Uterus (tissue), 2 donors: ENCODE measurements at regions not wholly inside any gene's neighbourhood (a gene's known extent, or its start where the extent isn't known, plus 50 kb on each side); places are given as distances from the start of the nearest gene placed in this dataset.

ENCODE experiments used
- CTCF ChIP-seq, 4 experiments: fragments of 200-600 bp in 2 of 4; fragments of 450-650 bp in 2 of 4; sonication (generic) in 2 of 4; IDR thresholded peaks; one replicate each; pipeline ENCODE4 v1.5.1; 2016 to 2019; ENCODE audit warnings: antibody characterized with exemption in 4 of 4, mild to moderate bottlenecking in 2 of 4, moderate library complexity in 1 of 4
- POLR2A ChIP-seq, 2 donors: fragments of 450-650 bp; IDR thresholded peaks; one replicate each; pipeline ENCODE4 v1.6.1; 2016; ENCODE audit warnings: antibody characterized with exemption in 2 of 2, mild to moderate bottlenecking in 1 of 2, moderate library complexity in 1 of 2

DNA sequence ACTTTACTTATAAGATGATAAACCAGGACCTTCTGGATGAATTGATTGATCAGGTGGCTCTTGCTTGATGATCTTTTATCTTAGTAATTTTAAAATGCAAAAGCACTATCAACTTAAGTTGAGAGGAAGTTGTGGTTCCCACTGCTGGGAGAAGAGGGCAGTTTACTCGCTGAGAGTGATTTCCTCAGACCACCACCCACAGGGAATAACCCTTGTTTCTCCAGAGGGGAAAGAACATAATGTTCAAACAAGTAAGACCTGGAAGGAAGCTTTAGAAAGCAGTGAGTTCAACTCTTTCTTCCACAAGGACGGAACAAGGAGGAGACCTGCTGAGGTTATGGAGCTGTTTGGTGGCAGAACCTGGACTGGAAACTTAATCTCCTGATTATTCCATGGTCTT lies 138.7 kb downstream of the FAM204A start:
- TF ChIP-seq CTCF (IDR thresholded peaks at IDR 0.05), result no peak
- TF ChIP-seq POLR2A (IDR thresholded peaks at IDR 0.05), result no peak
